Esophagus muscularis mucosa (tissue), 3 donors: ENCODE measurements at regions not wholly inside any gene's neighbourhood (a gene's known extent, or its start where the extent isn't known, plus 50 kb on each side); places are given as distances from the start of the nearest gene placed in this dataset.

Source experiments
- CTCF ChIP-seq, 3 experiments: fragments of 200-600 bp in 2 of 3; fragments of 450-650 bp in 1 of 3; sonication (generic) in 2 of 3; IDR thresholded peaks; one replicate each; pipeline ENCODE4 v1.5.1; 2017 to 2019; ENCODE audit warnings: antibody characterized with exemption in 3 of 3, mild to moderate bottlenecking in 2 of 3, moderate library complexity in 1 of 3
- POLR2A ChIP-seq: fragments of 450-650 bp; IDR thresholded peaks from one replicate; pipeline ENCODE4 v1.6.1; 2017; ENCODE audit warnings: antibody characterized with exemption, moderate library complexity, mild to moderate bottlenecking, low read depth

- no peak for TF ChIP-seq POLR2A
- TF ChIP-seq CTCF (IDR thresholded peaks at IDR 0.05): no peak
Observed at GRCh38 chr5:124524552-124525232, 221.7 kb downstream of the ZNF608 start.
